Type B pancreatic cell (in vitro differentiated cells): ENCODE measurements at regions not wholly inside any gene's neighbourhood (a gene's known extent, or its start where the extent isn't known, plus 50 kb on each side); places are given as distances from the start of the nearest gene placed in this dataset.

Experiments used
- DNase-seq: peaks from one replicate; pipeline ENCODE4 v3.0.0; 2021; ENCODE audit warnings: mixed read lengths; ENCODE audit not compliant: unreplicated experiment; ENCODE audit errors: extremely low spot score
- H3K27ac Mint-ChIP-seq: 2 replicates; pipeline ENCODE4 v1.8.0; 2021; ENCODE audit warnings: mild to moderate bottlenecking, mixed read lengths
- H3K27me3 Mint-ChIP-seq: 2 replicates; pipeline ENCODE4 v1.8.0; 2021; ENCODE audit warnings: mixed read lengths
- H3K36me3 Mint-ChIP-seq: 2 replicates; pipeline ENCODE4 v1.8.0; 2021; ENCODE audit warnings: mixed read lengths
- H3K4me1 Mint-ChIP-seq: one replicate; pipeline ENCODE4 v1.8.0; 2021; ENCODE audit warnings: mixed read lengths; ENCODE audit not compliant: unreplicated experiment
- H3K4me3 Mint-ChIP-seq: 2 replicates; pipeline ENCODE4 v1.8.0; 2021; ENCODE audit warnings: mild to moderate bottlenecking, mixed read lengths
- H3K9me3 Mint-ChIP-seq: 2 replicates; pipeline ENCODE4 v1.8.0; 2021; ENCODE audit warnings: mixed read lengths
- CTCF ChIP-seq: fragments of 200-600 bp; sonication (generic); conservative IDR thresholded peaks from 2 replicates; pipeline ENCODE4 v1.5.0; 2021; ENCODE audit warnings: antibody characterized with exemption, mild to moderate bottlenecking

- Mint-ChIP-seq H3K9me3 (no peaks in the 10 kb centered on the region), H3K4me3 (no peak overlapping the region), H3K27me3 (no peaks in the 10 kb centered on the region), H3K27ac (no peak overlapping the region), H3K4me1 (no peaks in the 10 kb centered on the region), H3K36me3 (no peaks in the 10 kb centered on the region)
- DNase-seq = no peak
- TF ChIP-seq CTCF = no peak
These were observed 271.6 kb upstream of the CLEC14A start for GRCh38 chr14:38527502-38527878.

GRCh38 chr14:38526826-38527501 lies 271.1 kb upstream of the CLEC14A start:
- Mint-ChIP-seq H3K36me3 (no peaks in the 10 kb centered on the region), H3K9me3 (no peaks in the 10 kb centered on the region), H3K4me3 (no peak overlapping the region), H3K4me1 (no peaks in the 10 kb centered on the region), H3K27ac (no peak overlapping the region), H3K27me3 (no peaks in the 10 kb centered on the region)
- no peak for DNase-seq
- no peak for TF ChIP-seq CTCF

- H3K27ac Mint-ChIP-seq = no peak overlapping the region
- H3K9me3 Mint-ChIP-seq = no peaks in the 10 kb centered on the region
- no peaks in the 10 kb centered on the region for H3K27me3 Mint-ChIP-seq
- H3K36me3 Mint-ChIP-seq = no peaks in the 10 kb centered on the region
- no peak overlapping the region for H3K4me3 Mint-ChIP-seq
- H3K4me1 Mint-ChIP-seq = no peaks in the 10 kb centered on the region
- no peak for DNase-seq
- no peak for TF ChIP-seq CTCF
These were observed 269.0 kb upstream of the CLEC14A start for GRCh38 chr14:38524636-38525509.

- TF ChIP-seq CTCF = no peak
- Mint-ChIP-seq H3K27me3 (no peaks in the 10 kb centered on the region), H3K4me3 (no peak overlapping the region), H3K27ac (no peak overlapping the region), H3K4me1 (no peaks in the 10 kb centered on the region), H3K9me3 (no peaks in the 10 kb centered on the region), H3K36me3 (no peaks in the 10 kb centered on the region)
- DNase-seq = no peak
These were observed 266.8 kb upstream of the CLEC14A start for GRCh38 chr14:38522724-38523123.

- Mint-ChIP-seq H3K27ac (no peak overlapping the region), H3K36me3 (no peaks in the 10 kb centered on the region), H3K9me3 (no peaks in the 10 kb centered on the region), H3K27me3 (no peaks in the 10 kb centered on the region), H3K4me1 (no peaks in the 10 kb centered on the region), H3K4me3 (no peak overlapping the region)
- DNase-seq = no peak
- TF ChIP-seq CTCF = no peak
These were observed 265.7 kb upstream of the CLEC14A start for GRCh38 chr14:38521591-38521990.
